ENCODE measurements at regions not wholly inside any gene's neighbourhood (a gene's known extent, or its start where the extent isn't known, plus 50 kb on each side); places are given as distances from the start of the nearest gene placed in this dataset.

DNA sequence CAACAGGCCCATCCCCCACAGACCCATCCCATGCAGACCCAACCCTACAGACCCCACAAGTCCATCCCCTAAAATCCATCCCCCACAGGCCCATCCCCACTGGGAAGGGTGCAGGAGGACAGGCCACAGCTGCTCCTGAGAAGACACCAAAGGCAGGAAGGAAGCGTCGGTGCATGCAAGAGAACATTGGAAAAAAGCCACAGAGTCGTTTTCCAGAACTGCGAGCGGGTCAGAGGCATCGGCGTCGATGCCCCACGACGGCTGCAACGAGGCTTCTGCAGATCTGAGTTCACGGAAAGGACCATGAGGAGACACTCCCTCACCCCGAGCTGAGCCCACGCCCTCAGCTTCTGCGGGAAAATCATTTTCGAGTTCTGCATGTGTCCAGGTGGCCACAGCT is 59.6 kb upstream of the GALNT9 start:
- 0 out of 2 replicates have a peak, but pooled peaks cover 4% of the 10 kb centered on the region for H3K9me3 ChIP-seq (replicated peaks)
- no peak overlapping the region for H3K4me3 ChIP-seq
- H3K4me1 ChIP-seq (replicated peaks) = no peaks in the 10 kb centered on the region
- peaks cover 29% of the 10 kb centered on the region for H3K27me3 ChIP-seq (replicated peaks)
- no peak overlapping the region for H3K27ac ChIP-seq
- DNase-seq (ENCODE audit: low read depth in 1 of 2, low spot score in 2 of 2) = no peak
- H3K36me3 ChIP-seq = no peaks in the 10 kb centered on the region

- no peaks in the 10 kb centered on the region for H3K4me1 ChIP-seq (replicated peaks)
- no peak overlapping the region for H3K4me3 ChIP-seq
- no peaks in the 10 kb centered on the region for H3K36me3 ChIP-seq
- no peak overlapping the region for H3K27ac ChIP-seq
- DNase-seq (ENCODE audit: low read depth in 1 of 2, low spot score in 2 of 2) = no peak
- H3K9me3 ChIP-seq (replicated peaks) = 0 out of 2 replicates have a peak, but pooled peaks cover 4% of the 10 kb centered on the region
- peaks cover 29% of the 10 kb centered on the region for H3K27me3 ChIP-seq (replicated peaks)
Observed at GRCh38 chr12:132388379-132389015, 59.1 kb upstream of the GALNT9 start.

GRCh38 chr12:132386926-132387497 is 57.6 kb upstream of the GALNT9 start:
- no peaks in the 10 kb centered on the region for H3K9me3 ChIP-seq (replicated peaks)
- H3K27me3 ChIP-seq (replicated peaks) = peaks cover 29% of the 10 kb centered on the region
- DNase-seq (ENCODE audit: low read depth in 1 of 2, low spot score in 2 of 2) = no peak
- no peak overlapping the region for H3K4me3 ChIP-seq
- H3K36me3 ChIP-seq = no peaks in the 10 kb centered on the region
- no peak overlapping the region for H3K27ac ChIP-seq
- H3K4me1 ChIP-seq (replicated peaks) = no peaks in the 10 kb centered on the region

- DNase-seq (ENCODE audit: low read depth in 1 of 2, low spot score in 2 of 2) = no peak
- peaks cover 29% of the 10 kb centered on the region for H3K27me3 ChIP-seq (replicated peaks)
- no peak overlapping the region for H3K4me3 ChIP-seq
- no peak overlapping the region for H3K27ac ChIP-seq
- H3K36me3 ChIP-seq = no peaks in the 10 kb centered on the region
- no peaks in the 10 kb centered on the region for H3K4me1 ChIP-seq (replicated peaks)
- H3K9me3 ChIP-seq (replicated peaks) = no peaks in the 10 kb centered on the region
Observed at GRCh38 chr12:132385923-132386751, 56.7 kb upstream of the GALNT9 start.

DNA sequence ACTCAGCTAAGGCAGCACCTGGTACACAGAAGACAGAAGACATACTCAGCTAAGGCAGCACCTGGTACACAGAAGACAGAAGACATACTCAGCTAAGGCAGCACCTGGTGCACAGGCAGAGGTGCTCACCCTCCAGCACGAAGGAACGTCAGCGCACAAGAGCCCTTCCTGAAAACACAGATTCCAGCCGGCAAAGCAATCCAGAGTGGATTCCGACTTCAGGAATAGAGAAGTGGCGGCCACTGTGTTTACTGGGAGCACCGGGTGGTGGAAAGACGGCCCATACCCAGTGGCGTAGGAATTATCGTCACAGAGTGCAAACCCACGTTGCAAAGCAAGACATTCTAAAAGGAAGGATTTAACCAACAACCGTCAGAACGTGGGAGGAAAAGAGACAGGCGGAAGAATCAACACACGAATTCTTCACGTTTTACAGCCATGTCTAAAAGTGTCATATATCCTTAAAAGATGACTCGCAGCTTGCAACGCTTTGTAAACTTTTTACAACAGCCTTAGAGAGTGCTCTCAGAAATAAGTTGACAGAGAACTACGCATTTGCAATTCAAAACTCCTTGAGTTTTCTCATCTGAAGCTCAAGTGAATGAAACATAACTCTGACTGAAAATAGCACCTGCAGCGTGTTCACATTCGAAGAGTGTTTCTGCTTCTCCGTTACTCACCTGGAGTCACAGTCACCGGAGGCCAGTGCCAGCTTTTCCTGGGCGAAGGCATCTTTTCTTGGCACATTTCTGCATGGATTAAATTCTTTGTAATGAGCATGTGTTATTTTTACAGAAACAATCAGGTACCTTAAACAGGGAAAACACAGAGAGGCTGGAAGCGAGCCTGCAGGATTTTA is 55.8 kb upstream of the GALNT9 start:
- no peak for DNase-seq (ENCODE audit: low read depth in 1 of 2, low spot score in 2 of 2)
- no peak overlapping the region for H3K4me3 ChIP-seq
- no peaks in the 10 kb centered on the region for H3K4me1 ChIP-seq (replicated peaks)
- H3K36me3 ChIP-seq = no peaks in the 10 kb centered on the region
- H3K27me3 ChIP-seq (replicated peaks) = peaks cover 34% of the 10 kb centered on the region
- no peaks in the 10 kb centered on the region for H3K9me3 ChIP-seq (replicated peaks)
- no peak overlapping the region for H3K27ac ChIP-seq

GRCh38 chr12:132380641-132381040 is 51.3 kb upstream of the GALNT9 start:
- H3K9me3 ChIP-seq (replicated peaks) = no peaks in the 10 kb centered on the region
- no peaks in the 10 kb centered on the region for H3K4me1 ChIP-seq (replicated peaks)
- H3K27ac ChIP-seq = no peak overlapping the region
- no peaks in the 10 kb centered on the region for H3K36me3 ChIP-seq
- no peak for DNase-seq (ENCODE audit: low read depth in 1 of 2, low spot score in 2 of 2)
- peaks cover 22% of the 10 kb centered on the region for H3K27me3 ChIP-seq (replicated peaks)
- H3K4me3 ChIP-seq = no peak overlapping the region

GRCh38 chr12:132379996-132380395 is 50.6 kb upstream of the GALNT9 start:
- Histone ChIP-seq H3K4me1 (replicated peaks) (no peaks in the 10 kb centered on the region), H3K4me3 (no peak overlapping the region), H3K27me3 (replicated peaks) (peaks cover 20% of the 10 kb centered on the region), H3K27ac (no peak overlapping the region), H3K9me3 (replicated peaks) (no peaks in the 10 kb centered on the region), H3K36me3 (no peaks in the 10 kb centered on the region)
- no peak for DNase-seq (ENCODE audit: low read depth in 1 of 2, low spot score in 2 of 2)

DNA sequence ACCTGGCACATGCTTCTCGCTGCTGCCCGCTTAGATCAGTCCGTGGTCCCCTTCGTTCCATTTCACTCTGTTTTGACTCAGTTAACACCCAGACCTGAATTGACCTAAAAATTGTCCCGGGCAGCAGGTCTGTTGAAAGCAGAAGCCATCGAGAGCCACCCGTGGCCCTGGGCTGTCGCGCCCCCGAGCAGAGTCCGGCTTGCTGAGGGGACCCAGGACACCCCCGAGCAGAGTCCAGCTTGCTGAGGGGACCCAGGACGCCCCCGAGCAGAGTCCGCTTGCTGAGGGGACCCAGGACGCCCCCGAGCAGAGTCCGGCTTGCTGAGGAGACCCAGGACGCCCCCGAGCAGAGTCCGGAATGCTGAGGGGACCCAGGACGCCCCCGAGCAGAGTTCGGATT is 50.2 kb upstream of the GALNT9 start:
- Histone ChIP-seq H3K4me3 (no peak overlapping the region), H3K9me3 (replicated peaks) (no peaks in the 10 kb centered on the region), H3K4me1 (replicated peaks) (no peaks in the 10 kb centered on the region), H3K36me3 (no peaks in the 10 kb centered on the region), H3K27ac (no peak overlapping the region), H3K27me3 (replicated peaks) (peaks cover 18% of the 10 kb centered on the region)
- no peak for DNase-seq (ENCODE audit: low read depth in 1 of 2, low spot score in 2 of 2)
